ENCODE measurements at regions not wholly inside any gene's neighbourhood (a gene's known extent, or its start where the extent isn't known, plus 50 kb on each side); places are given as distances from the start of the nearest gene placed in this dataset.

DNA sequence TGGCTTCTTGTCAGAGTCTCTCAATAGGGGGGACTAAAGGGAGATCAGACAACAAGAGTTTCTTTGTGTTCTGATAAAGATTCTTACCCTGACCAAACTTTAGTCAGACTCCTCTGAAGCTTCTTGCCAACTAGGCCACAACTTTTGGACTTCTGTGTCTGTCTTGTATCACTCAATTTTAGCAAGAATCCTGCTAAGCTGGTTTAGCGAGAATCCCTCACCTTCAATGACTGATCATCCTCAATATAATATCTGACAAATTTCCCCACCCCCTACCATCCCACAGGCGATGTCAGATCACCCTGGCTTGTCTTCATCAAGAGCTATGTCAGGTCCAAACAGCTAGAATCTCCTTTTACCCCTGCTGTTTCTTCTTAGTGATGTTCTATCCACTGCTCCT lies 215.2 kb downstream of the RASSF9 start:
- TF ChIP-seq, protein P1, sequence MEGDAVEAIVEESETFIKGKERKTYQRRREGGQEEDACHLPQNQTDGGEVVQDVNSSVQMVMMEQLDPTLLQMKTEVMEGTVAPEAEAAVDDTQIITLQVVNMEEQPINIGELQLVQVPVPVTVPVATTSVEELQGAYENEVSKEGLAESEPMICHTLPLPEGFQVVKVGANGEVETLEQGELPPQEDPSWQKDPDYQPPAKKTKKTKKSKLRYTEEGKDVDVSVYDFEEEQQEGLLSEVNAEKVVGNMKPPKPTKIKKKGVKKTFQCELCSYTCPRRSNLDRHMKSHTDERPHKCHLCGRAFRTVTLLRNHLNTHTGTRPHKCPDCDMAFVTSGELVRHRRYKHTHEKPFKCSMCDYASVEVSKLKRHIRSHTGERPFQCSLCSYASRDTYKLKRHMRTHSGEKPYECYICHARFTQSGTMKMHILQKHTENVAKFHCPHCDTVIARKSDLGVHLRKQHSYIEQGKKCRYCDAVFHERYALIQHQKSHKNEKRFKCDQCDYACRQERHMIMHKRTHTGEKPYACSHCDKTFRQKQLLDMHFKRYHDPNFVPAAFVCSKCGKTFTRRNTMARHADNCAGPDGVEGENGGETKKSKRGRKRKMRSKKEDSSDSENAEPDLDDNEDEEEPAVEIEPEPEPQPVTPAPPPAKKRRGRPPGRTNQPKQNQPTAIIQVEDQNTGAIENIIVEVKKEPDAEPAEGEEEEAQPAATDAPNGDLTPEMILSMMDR (IDR thresholded peaks at IDR 0.05): no peak
- TF ChIP-seq POLR2A (IDR thresholded peaks at IDR 0.05): no peak
